Duodenal mucosa (tissue), 2 donors: ENCODE measurements at regions not wholly inside any gene's neighbourhood (a gene's known extent, or its start where the extent isn't known, plus 50 kb on each side); places are given as distances from the start of the nearest gene placed in this dataset.

ENCODE experiments used
- H3K27ac ChIP-seq: one replicate; pipeline ENCODE4 v1.7.0; 2013; ENCODE audit warnings: low read depth, low read length
- H3K27me3 ChIP-seq, 2 donors: one replicate each; pipeline ENCODE4 v1.7.0; 2013; ENCODE audit warnings: low read length in 2 of 2, control low read depth in 1 of 2; ENCODE audit not compliant: insufficient read depth in 2 of 2, control insufficient read depth in 1 of 2
- H3K36me3 ChIP-seq, 2 donors: one replicate each; pipeline ENCODE4 v1.7.0; 2013; ENCODE audit warnings: low read length in 2 of 2, control low read depth in 1 of 2; ENCODE audit not compliant: insufficient read depth in 2 of 2, control insufficient read depth in 1 of 2
- H3K4me1 ChIP-seq, 2 donors: one replicate each; pipeline ENCODE4 v1.7.0; 2013; ENCODE audit warnings: low read length in 2 of 2, control low read depth in 1 of 2; ENCODE audit not compliant: insufficient read depth in 2 of 2, control insufficient read depth in 1 of 2
- H3K4me3 ChIP-seq, 2 donors: one replicate each; pipeline ENCODE4 v1.7.0; 2013; ENCODE audit warnings: low read length in 2 of 2, low read depth in 1 of 2
- H3K9ac ChIP-seq, 2 donors: one replicate each; pipeline ENCODE4 v1.7.0; 2013; ENCODE audit warnings: low read length in 2 of 2, low read depth in 1 of 2
- H3K9me3 ChIP-seq, 2 donors: one replicate each; pipeline ENCODE4 v1.7.0; 2013; ENCODE audit warnings: low read length in 2 of 2, control low read depth in 1 of 2; ENCODE audit not compliant: control insufficient read depth in 1 of 2

DNA sequence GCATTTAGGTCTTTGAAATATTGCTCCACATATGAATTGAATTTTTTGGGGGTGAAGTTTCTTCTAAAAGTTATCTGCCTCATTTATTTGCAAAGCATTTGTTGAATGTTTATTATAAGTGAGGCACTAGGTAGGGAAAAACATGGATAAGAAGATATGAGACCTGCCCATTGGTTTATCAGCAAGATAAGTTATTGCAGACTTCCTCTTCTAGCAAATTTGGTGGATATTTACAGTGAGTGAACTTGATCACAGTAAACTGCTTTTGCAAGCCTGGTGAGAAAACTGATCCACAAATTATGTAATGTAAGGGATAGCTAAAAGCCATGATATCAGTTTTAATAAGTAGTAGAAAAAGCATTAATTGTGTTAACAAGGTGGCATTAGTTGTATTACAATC is 364.8 kb downstream of the SOCS6 start:
- Histone ChIP-seq H3K36me3 (no peaks in the 10 kb centered on the region), H3K9ac (no peak overlapping the region), H3K4me3 (no peak overlapping the region), H3K4me1 (no peaks in the 10 kb centered on the region), H3K9me3 (no peaks in the 10 kb centered on the region), H3K27me3 (no peaks in the 10 kb centered on the region), H3K27ac (no peak overlapping the region)

DNA sequence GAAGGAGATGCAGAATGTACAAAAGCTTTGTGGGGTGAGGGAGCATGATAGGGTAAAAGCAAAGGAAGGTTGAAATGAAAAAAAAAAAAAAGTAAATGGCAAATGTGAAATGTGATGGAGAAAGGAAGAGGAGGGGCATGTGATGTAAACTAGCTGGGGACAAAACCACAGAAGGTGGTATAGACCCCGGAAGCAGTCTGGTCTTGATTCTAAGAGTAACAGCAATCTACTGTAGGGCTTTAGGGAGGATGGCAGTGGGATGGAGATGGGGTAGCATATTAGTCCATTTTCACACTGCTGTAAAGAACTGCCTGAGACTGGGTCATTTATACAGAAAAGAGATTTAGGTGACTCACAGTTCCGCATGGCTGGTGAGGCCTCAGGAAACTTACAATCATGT is 362.0 kb downstream of the SOCS6 start:
- no peak overlapping the region for H3K27ac ChIP-seq
- H3K9ac ChIP-seq: no peak overlapping the region
- no peaks in the 10 kb centered on the region for H3K4me1 ChIP-seq
- H3K4me3 ChIP-seq: no peak overlapping the region
- H3K27me3 ChIP-seq: no peaks in the 10 kb centered on the region
- no peaks in the 10 kb centered on the region for H3K9me3 ChIP-seq
- H3K36me3 ChIP-seq: no peaks in the 10 kb centered on the region

- H3K9me3 ChIP-seq: no peaks in the 10 kb centered on the region
- no peak overlapping the region for H3K4me3 ChIP-seq
Observed at GRCh38 chr18:70649683-70650082, 360.8 kb downstream of the SOCS6 start.

GRCh38 chr18:70645971-70646370 is 357.1 kb downstream of the SOCS6 start:
- Histone ChIP-seq H3K27ac (no peak overlapping the region), H3K27me3 (no peaks in the 10 kb centered on the region), H3K4me3 (no peak overlapping the region), H3K4me1 (no peaks in the 10 kb centered on the region), H3K9ac (no peak overlapping the region), H3K36me3 (no peaks in the 10 kb centered on the region), H3K9me3 (no peaks in the 10 kb centered on the region)

More at GRCh38 chr18:70649683-70650082, 360.8 kb downstream of the SOCS6 start:
- Histone ChIP-seq H3K27ac (no peak overlapping the region), H3K36me3 (no peaks in the 10 kb centered on the region), H3K4me1 (no peaks in the 10 kb centered on the region), H3K27me3 (no peaks in the 10 kb centered on the region), H3K9ac (no peak overlapping the region)

GRCh38 chr18:70643812-70644211 is 355.0 kb downstream of the SOCS6 start:
- H3K9ac ChIP-seq: no peak overlapping the region
- no peaks in the 10 kb centered on the region for H3K36me3 ChIP-seq
- H3K4me3 ChIP-seq: no peak overlapping the region

GRCh38 chr18:70641156-70641775 is 352.4 kb downstream of the SOCS6 start:
- no peak overlapping the region for H3K27ac ChIP-seq
- no peaks in the 10 kb centered on the region for H3K9me3 ChIP-seq
- no peak overlapping the region for H3K4me3 ChIP-seq
- no peaks in the 10 kb centered on the region for H3K4me1 ChIP-seq
- H3K27me3 ChIP-seq: no peaks in the 10 kb centered on the region
- no peak overlapping the region for H3K9ac ChIP-seq
- H3K36me3 ChIP-seq: no peaks in the 10 kb centered on the region

More at GRCh38 chr18:70643812-70644211, 355.0 kb downstream of the SOCS6 start:
- Histone ChIP-seq H3K4me1 (no peaks in the 10 kb centered on the region), H3K9me3 (no peaks in the 10 kb centered on the region), H3K27ac (no peak overlapping the region), H3K27me3 (no peaks in the 10 kb centered on the region)

- Histone ChIP-seq H3K27ac (no peak overlapping the region), H3K4me3 (no peak overlapping the region), H3K4me1 (no peaks in the 10 kb centered on the region), H3K9ac (no peak overlapping the region), H3K9me3 (no peaks in the 10 kb centered on the region), H3K27me3 (no peaks in the 10 kb centered on the region), H3K36me3 (no peaks in the 10 kb centered on the region)
Observed at GRCh38 chr18:70640336-70640887, 351.6 kb downstream of the SOCS6 start.

DNA sequence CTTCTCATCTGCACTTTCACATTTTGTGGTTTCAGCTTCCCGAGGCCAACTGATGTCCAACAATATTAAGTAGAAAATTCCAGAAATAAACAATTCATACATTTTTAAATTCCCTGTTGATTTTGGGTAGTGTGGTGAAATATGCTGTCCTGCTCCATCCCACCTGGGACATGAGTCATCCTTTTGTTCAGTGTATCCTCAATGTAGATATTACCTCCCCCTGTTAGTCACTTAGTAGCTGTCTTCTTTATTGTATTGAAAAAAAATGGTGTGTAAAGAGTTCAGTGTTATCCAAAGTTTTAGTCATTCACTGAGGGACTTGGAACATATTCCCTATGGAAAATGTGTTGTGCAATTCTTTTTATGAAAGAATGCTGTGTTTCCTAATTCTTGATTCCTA is 348.1 kb downstream of the SOCS6 start:
- H3K9ac ChIP-seq: no peak overlapping the region
- no peaks in the 10 kb centered on the region for H3K9me3 ChIP-seq
- no peaks in the 10 kb centered on the region for H3K27me3 ChIP-seq
- no peak overlapping the region for H3K27ac ChIP-seq
- no peaks in the 10 kb centered on the region for H3K4me1 ChIP-seq
- no peaks in the 10 kb centered on the region for H3K36me3 ChIP-seq
- H3K4me3 ChIP-seq: no peak overlapping the region

- Histone ChIP-seq H3K27me3 (no peaks in the 10 kb centered on the region), H3K4me1 (no peaks in the 10 kb centered on the region), H3K36me3 (no peaks in the 10 kb centered on the region), H3K9me3 (no peaks in the 10 kb centered on the region), H3K4me3 (no peak overlapping the region), H3K27ac (no peak overlapping the region), H3K9ac (no peak overlapping the region)
Observed at GRCh38 chr18:70634576-70635147, 345.8 kb downstream of the SOCS6 start.

DNA sequence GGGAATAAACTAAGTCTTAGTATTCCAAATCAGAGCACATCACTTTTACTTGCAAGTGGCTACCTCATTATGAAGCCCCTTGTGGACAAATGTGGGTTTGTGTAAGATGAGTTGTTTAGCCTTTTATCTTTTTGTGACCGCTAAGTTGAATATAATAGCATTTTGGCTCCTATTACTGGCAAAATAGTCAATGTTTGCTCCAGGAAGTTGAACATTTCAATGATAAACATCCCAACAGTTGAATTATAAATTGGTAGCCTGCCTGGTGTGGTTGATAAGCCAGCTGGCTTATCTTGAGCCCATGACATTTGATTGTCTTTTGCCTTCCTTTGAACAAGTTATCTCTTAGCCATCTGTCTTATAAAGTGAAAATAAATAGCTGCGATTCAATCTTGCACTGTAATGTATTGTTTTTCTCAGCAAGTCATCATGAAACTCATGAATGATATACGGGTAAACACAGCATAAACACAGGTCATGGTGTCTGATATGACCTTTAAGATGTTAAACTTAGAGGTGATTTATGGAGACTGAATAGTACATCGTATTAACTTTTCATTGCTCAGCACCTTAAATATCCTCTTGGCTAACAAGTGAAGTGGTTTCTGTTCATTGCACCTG is 338.4 kb downstream of the SOCS6 start:
- Histone ChIP-seq H3K9me3 (no peaks in the 10 kb centered on the region), H3K4me3 (no peak overlapping the region), H3K4me1 (no peaks in the 10 kb centered on the region), H3K36me3 (no peaks in the 10 kb centered on the region), H3K9ac (no peak overlapping the region), H3K27me3 (no peaks in the 10 kb centered on the region), H3K27ac (no peak overlapping the region)
